DOHH2 (cell line): ENCODE measurements at regions not wholly inside any gene's neighbourhood (a gene's known extent, or its start where the extent isn't known, plus 50 kb on each side); places are given as distances from the start of the nearest gene placed in this dataset.

ENCODE experiments used
- CTCF ChIP-seq: fragments of 200-600 bp; sonication (generic); IDR thresholded peaks from one replicate; pipeline ENCODE4 v1.5.1; 2014; ENCODE audit warnings: antibody characterized with exemption, mild to moderate bottlenecking, low read depth, low read length; ENCODE audit not compliant: poor library complexity, severe bottlenecking
- EZH2phosphoT487 ChIP-seq: fragments of 200-600 bp; sonication (generic); IDR thresholded peaks from 2 replicates; pipeline ENCODE4 v1.6.1; 2017; ENCODE audit warnings: borderline replicate concordance, mild to moderate bottlenecking, antibody characterized with exemption, low read length, moderate library complexity, mixed read lengths

DNA sequence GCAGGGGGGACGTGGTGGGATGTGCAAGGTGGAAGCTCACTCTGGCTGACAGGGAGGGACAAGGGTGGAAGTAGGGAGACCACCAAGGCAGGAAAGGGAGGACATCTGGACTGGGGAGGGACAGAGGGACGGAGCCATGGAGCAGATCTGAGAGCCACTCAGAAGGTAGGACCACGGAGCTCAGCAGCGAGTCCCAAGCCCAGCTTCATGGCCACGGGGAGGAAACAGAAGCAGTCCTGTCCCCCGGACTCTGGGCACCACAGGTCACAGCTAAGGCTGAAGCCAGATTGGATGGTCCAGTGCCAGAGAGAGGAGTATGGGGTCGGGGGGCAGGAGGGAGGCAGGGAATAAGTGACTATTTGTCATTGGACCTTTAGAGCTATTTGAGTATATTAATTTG, 220.1 kb downstream of the TBC1D2B start:
- TF ChIP-seq CTCF (no peak), EZH2phosphoT487 (no peak)
